HG02840 (cell line): ENCODE measurements at regions not wholly inside any gene's neighbourhood (a gene's known extent, or its start where the extent isn't known, plus 50 kb on each side); places are given as distances from the start of the nearest gene placed in this dataset.
"Not testable (repeated sequence)": the region's sequence is repeated elsewhere in the genome, so short reads cannot be mapped to it uniquely, and the experiment has no call there.

Experiments used
- ATAC-seq: cut with Tn5 transposase; IDR thresholded peaks from one replicate; pipeline ENCODE4 v1.9.1; 2021; ENCODE audit warnings: mild to moderate bottlenecking, moderate library complexity, moderate number of reproducible peaks; ENCODE audit not compliant: unreplicated experiment, low FRiP score

DNA sequence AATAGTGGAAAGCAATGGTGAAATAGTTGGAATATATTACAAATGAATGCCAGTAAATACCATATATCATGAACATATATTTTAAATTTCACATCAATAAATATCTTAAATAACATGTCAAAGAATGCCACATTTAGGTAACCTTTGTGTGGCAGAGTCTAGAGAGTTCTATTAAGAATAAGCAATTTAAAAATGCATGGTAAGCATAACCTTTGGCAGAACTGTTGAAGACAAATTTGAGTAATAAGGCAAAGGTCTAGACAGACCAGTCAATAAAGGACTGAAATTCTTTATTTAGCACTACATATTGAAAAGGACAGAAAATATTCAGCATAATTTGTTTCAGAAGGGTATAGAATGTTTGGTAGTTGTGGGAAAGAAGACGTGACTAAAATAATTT lies 1417.0 kb downstream of the SUCLG1 start:
- ATAC-seq = no peak

DNA sequence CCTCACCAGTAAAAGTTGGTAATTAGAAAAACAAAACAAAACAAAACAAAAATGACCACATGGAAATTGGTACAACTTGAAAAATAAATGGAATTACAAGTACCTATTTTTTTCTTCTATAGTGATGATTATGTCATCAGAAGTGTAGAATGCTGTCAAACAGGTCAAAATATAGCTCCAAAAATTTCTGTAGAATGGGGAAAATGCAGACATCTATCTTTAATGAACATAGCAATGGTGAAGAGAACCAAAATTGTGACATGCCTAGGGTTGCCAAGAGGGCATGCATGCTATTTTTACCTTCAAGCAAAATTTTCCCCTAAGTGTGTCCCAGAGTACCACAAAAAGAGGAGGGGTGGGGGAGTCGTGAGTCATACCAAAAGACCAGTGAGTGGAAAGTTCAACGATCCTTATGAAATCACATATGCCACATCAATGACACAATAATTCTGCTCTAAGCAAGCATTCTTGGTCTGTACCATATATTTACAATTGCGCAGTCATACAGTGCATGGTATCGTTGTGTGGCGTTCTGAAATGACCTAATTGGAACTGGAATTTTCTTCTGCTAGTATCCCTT lies 1436.4 kb downstream of the SUCLG1 start:
- no peak for ATAC-seq

DNA sequence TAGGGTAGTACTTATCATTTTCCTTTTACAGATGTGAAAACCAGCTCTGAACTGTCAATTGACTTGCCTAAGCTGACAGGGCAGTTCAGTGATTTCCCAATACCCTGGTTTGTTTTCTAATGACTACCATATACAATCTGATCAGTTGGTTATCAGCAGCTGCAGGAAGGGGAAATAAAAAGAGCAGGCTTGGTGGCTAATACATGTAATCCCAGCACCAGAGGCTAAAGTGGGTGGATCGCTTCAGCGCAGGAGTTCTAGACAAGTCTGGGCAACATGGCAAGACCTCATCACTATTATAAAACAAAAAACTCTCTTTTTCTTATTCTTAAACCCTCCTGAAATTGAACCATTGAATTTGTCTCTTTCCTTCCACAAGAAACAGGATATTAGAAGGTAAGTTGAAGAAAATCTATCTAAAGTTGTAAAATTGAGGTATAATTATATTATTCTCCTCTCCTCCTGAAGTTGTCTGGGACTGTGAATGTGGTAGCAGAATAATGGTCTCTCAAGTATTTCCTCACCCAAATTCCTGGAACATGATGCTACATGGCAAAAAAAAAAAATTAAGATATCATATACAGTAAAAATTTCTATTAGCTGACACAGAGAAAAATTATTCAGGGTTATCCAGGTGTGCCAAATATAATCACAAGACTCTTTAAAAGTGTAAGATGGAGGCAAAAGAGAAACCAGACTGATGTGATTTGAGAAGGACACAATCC lies 1441.6 kb downstream of the SUCLG1 start:
- ATAC-seq = no peak

DNA sequence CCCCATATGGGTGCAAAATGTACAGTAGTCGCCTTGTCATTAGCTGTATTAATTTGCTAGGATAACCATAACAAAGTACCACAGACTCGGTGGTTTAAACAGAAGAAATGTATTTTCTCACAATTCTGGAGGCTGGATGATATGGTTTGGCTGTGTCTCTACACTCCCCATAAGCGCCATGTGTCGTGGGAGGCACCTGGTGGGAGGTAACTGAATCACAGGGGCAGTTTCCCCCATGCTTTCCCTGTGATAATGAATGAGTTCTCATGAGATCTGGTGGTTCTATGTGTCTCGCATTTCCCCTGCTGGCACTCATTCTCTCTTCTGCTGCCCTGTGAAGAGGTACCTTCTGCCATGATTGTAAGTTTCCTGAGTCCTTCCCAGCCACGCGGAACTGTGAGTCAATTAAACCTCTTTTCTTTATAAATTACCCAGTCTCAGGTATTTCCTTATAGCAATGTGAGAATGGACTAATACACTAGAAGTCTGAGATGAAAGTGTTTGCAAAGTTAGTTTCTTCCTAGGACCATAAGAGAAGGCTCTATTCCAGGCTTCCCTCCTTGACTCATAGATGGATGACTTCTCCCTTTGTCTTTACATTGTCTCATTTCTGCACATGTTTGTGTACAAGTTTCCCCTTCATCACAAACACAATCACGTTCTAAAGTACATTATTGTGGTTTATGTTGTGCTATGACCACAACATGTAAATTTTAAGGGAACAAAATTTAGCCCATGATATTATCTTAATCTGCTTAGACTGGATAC lies 1442.6 kb downstream of the SUCLG1 start:
- no peak for ATAC-seq

DNA sequence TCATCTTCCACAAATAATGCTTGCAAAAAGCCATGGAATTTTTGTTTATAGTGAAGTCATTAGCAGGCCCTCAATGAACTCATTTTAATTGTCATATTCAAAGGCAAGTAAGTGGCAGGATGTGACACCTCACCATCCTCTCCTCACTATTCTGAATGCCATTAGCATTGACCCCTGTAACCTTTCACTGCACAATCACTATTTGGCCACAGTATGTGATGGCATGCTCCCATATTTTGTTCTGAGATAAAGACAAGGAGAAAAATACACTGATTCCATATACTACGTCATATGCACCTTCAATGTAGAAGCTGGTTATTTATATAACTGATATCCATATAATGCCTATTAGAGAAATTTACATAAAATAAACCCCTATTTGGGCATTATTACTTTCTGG lies 1443.2 kb downstream of the SUCLG1 start:
- ATAC-seq = no peak

DNA sequence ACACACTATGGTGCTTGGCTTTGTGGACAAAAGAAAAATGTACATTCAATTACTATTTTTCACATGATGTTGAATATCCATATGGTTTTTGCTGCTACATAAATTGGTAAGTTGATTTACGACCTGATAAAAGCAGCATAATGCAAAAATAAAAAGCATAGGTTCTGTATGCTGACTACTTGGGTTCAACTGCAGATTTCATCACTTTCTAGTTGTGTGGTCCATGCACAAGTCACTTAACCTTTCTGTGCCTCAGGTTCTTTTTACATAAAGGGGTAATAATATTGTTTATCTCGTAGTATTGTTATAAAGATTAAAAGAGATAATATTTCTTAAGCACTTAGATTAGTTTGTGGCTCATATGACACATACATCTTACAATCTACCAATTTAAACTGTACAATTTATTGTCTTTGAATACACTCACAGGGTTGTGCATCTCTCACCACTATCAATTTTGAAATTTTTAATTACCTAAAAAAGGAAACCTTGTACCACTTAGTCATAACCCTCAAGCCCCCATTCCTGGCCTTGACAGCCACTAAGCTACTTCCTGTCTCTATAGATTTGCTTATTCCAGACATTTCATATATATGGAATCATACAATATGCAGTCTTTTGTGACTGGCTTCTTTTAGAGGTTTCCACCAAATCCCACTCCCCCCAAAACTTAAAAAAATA lies 1443.9 kb downstream of the SUCLG1 start:
- ATAC-seq = no peak

DNA sequence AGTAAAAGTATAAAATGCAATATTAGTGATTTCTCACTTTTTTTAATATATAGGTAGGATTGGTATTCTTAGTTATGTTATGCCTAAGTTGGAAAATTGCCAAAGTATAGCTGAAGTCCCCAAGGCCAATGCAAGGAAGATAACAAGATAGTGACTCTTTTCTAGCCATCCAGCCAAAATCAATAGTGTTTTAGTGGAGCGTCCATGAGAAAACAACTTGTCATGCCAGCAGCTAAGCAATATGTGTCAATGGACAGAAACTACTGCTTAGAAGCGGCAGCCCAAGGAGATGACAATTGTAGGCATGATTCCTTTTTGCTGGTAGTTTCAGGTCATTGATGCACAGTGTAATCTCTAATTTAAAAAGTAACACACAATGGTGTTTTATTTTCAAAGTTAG lies 1444.6 kb downstream of the SUCLG1 start:
- no peak for ATAC-seq

DNA sequence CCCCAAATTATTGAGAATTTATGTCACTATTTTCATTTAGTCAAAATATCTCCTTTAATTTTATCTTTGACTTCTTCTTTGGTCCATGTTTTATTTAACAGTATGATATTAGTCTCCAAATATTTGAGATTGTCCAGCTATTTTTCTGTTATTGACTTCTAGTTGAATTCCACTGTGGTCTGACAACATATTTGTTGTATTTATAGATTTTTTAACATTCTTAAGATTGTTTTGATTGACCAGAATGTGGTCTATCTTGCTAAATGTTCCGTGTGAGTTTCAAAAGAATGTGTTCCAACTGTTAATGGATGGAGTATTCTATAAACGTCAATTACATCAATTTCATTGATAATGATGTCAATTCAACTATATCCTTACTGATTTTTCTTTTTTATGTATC lies 1452.1 kb downstream of the SUCLG1 start:
- ATAC-seq = no peak

DNA sequence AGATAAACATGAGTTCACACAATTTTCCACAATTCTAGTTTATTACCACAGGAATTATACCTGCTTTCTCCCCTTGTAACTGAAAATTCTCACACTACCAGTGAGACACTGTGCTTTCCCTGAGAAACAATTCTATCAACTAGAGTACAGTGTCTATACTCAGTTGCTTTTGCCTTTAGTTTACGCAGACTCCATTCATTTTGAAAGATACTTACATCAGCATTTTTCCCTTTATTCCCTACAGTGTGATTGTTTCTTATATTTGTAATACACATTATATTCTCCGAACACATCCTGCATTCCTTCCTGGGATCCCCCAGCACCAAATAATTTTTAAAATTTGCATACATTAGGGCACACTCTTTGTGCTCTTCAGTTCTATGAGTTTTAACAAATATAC lies 1455.5 kb downstream of the SUCLG1 start:
- ATAC-seq = no peak

DNA sequence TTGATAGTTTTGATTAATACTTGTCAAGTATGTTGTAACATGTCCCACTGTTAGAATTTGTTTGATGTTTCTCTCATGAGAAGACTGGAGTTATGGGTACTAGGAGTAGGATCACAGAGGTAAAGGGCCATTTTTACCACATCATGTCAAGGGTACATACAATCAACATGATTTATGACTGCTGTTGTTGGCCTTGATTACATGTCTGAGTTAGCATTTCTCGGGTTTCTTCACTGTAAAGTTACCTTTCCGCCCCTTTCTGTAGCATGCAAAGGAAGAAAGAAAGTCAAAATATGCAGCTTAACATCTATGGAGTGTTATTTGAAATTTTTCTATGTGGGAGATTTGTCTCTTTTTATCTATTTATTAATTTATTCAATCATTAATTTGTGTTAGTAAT lies 1456.4 kb downstream of the SUCLG1 start:
- ATAC-seq = no peak

DNA sequence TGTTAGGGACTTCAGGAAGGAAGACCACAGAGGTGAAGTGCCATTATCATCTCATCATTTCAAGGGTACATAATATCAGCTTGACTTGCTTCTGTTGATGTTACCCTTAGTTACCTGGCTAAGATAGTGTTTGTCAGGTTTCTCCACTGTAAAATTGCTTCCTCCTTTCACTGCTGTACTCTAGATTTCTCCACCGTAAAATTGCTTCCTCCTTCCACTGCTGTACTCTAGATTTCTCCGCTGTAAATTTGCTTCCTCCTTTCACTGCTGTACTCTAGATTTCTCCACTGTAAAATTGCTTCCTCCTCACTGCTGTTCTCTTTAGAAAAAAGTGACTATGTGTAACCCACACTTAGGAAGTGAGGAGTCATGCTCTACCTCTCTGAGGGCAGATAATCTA lies 1460.3 kb downstream of the SUCLG1 start:
- no peak for ATAC-seq

DNA sequence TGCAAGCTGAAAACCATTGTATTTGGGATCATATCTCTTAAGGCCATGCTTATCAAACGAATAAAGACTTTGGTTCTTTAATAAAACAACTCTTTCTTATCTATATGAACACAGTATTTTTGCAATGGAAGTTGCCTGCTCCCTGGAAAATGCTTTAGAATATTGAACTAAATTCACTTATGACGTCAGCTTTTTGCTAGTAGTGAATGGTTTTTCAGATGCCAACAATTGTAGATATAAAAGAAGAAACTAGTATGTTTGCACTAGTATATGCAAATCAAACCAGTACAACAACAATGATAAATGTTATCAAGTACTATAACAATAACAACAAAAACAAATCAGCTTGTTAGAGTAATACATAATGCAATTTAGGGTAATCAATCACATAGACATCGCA lies 1462.9 kb downstream of the SUCLG1 start:
- no peak for ATAC-seq

DNA sequence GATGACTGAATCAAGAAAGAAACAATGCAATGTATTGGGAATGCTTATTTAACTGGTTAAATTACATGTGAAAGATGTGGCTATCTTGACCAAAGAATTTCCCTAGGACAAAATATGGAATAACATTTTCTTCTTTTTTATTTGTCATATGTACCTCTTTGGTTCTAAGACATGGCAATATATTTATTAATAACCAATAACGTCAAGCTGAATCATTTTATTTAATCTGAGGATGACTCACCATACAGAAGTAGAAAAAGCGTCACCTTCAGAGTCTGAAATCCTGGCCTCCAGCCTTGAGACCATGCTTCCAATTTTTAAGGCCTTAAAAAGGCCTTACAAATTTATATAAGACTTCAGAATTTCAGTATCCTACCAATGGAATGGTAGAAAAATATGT lies 1464.9 kb downstream of the SUCLG1 start:
- no peak for ATAC-seq

DNA sequence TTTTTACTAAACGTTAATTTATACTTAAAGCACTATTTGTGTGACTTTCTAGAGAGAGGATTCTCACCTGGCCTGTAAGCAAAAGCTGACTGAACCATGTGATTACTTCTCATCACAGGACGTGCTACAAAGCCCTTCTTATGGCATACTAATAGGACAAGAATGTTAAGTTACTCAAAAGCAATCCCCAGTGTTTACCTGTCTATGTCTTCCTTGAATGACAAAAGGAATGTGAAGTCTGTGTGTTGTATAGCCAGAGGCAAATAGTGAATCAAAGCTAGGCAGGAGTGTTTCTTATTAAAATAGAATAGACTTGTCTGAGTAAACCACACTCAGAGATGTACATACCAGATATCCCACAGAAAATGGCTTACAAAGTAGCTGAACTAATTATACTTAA lies 1465.5 kb downstream of the SUCLG1 start:
- no peak for ATAC-seq

DNA sequence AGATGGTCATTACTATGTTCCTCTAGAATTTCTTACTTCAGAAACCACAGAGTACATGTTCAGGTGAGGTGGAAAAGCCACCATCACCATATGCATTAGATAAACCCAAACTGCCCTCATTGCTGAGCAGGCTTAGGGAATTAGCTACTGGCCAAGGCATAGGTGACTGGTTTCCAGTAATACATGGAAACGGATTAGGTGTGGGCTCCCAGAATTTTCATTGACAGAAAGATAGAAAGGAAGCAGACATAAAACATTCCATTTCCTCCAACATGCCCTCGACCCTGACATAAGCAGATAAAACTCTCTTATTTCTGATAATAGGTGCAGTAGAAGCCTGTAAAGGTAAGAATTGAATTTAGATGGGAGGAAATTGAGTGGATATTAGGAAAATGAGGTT lies 1466.1 kb downstream of the SUCLG1 start:
- no peak for ATAC-seq

DNA sequence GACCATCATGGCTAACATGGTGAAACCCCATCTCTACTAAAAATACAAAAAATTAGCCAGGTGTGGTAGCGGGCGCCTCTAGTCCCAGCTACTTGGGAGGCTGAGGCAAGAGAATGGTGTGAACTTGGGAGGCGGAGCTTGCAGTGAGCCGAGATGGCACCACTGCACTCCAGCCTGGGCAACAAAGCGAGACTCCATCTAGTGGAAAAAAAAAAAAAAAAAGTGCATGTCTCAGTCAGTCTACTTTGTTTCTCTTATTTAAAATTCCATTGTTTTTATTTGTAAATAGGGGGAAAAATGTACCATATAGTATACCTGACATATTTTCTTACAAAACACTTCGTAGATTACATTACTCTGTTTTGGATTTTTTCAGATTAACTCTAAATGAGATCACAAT lies 1471.4 kb downstream of the SUCLG1 start:
- ATAC-seq = not testable (repeated sequence)

DNA sequence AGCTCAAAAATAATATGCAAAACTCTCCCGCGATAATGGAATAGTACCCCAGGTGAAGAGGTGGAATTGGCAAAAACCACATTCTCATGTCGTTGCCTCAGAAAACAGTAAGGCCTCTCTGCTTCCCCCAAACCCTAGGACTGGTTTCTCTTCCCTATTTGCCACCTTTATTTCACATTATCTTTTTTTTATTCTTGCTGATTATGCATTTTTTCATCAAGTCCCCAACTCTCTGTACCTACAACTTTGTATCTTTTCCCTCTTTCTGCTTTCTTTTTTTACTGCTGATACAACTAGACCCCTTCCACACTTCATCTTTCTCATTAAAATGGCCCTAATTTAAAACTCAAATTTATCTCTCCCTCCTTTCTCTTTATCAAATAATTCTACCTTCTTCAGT lies 1472.2 kb downstream of the SUCLG1 start:
- no peak for ATAC-seq

DNA sequence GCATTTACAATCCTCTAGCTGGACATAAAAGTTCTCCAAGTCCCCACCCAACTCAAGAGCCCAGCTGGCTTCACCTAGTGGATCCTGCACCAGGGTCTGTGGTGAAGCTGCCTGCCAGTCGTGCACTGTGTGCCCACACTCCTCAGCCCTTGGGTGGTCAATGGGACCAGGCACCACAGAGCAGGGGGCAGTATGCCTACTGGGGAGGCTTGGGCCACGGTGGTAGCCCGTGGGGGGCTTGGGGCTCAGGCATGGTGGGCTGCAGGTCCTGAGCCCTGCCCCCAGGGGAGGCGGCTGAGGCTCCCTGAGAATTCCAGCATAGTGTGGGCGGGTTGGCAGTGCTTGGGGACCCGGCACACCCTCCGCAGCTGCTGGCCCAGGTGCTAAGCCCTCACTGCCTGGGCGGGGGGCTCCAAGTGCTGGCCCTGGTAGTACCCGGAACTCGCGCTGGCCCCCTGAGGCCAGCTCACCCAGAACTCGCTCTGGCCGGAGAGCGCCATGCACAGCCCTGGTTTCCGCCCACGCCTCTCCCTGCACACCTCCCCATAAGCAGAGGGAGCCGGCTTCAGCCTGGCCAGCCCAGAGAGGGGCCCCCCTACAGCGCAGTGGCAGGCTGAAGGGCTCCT lies 1473.4 kb downstream of the SUCLG1 start:
- ATAC-seq = no peak

DNA sequence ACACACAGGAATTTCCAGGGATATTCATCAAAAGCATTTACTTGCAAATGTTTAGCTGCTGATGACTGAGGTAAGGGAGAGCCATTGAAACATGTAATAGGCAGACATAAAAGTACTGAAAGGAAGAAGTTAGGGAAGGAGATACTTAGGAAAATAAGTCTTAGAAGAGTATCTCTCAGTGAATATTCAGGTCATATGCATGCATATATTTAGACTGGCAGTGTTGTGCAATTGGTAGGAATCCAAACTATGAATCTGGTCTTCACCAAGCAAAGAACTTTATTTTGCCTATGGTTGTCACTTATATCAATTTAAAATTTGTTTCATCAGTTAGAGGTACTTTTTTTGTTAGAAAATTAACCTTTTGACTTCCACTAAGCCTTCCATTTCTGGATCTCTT lies 1490.7 kb downstream of the SUCLG1 start:
- ATAC-seq = no peak

DNA sequence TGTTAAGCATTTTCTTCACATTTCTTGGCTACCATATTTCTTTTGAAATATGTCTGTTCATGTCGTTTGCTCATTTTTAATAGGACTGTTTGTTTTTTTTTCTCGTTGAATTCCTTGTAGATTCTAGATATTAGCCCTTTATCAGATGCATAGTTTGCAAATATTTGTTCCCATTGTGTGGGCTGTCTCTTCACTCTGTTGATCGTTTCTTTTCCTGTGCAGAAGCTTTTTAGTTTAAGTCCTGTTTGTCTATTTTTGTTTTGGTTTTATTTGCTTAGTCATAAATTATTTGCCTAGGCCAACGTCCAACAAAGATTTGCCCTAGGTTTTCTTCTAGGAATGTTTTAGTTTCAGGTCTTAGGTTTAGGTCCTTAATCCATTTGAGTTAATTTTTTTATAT lies 1494.7 kb downstream of the SUCLG1 start:
- no peak for ATAC-seq

DNA sequence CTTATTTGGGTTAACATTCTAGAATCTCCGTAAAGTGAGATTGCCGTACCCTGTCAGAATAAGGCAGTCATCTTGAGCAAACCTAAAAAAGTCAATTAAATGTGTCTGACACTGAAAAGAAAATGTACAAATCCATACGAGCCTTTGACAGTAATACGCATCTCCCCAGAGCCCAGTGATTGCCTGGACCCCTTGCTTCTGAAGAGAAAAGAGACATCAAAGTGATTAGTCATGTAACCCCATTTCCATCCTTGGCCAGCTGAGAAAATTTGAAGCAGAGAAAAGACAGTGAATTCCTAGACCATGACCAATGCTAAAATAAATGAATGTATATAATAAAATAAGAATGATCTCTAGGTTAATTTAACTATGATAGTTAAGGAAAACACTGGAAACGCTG lies 1499.4 kb downstream of the SUCLG1 start:
- no peak for ATAC-seq
